ENCODE measurements at regions not wholly inside any gene's neighbourhood (a gene's known extent, or its start where the extent isn't known, plus 50 kb on each side); places are given as distances from the start of the nearest gene placed in this dataset.

DNA sequence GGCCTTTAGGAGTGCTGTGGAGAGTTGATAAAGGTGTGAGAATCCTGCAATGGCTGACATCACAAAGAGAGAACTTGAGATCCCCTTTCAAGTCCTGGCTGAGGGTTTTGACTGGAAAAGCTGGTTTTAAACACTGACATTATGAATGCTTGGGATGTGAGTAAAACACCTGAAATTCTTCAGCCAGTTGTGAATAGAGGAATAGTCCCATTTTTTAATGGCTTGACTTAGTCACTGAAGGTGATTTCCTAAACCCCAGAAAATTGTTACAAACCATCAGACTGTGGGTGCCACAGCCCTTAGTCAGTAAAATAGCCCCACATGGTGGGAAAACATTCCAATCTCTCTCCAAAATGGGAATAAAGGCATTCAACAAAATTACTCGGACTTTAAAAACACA, 107.7 kb upstream of the LMO4 start:
- no peak for DNase-seq (ENCODE audit: low read depth, low spot score)

DNA sequence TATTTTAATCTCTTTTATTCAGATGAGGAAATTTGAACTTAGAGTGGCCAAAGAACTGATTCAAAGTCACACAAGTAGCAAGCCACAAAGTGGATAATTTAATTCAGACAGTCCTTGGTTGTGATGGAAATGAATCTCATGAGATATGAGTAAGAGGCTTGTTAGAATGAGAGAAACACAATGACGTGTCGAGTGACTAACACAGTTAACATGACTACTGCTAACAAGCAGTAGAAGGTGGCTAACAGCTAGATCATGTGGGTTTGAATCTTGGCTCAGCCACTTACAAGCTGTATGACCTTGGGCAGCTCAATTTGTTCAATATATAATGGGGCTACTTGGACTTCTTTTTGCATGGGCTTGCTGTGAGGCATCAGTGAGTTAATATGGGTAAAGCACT, 104.5 kb upstream of the LMO4 start:
- DNase-seq (ENCODE audit: low read depth, low spot score): no peak

DNA sequence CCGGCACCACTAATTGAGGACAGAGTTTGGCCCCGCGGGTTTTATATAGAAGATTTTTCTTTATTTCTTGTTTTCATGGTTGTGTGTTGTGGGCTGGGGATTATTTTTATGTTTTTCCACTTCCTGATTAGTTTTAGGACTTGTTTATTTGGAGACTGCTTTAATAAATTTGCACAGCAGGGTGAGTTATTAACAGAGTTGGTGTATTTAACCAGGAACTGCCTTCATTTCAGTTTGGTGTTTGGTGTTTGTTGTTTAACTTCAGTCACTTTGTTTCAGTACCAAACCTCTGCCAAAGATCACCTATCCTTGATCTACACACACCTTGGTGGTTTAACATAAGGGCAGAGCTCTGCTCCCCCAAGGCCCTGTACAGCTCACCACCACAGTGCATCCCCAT, 103.5 kb upstream of the LMO4 start:
- no peak for DNase-seq (ENCODE audit: low read depth, low spot score)

DNA sequence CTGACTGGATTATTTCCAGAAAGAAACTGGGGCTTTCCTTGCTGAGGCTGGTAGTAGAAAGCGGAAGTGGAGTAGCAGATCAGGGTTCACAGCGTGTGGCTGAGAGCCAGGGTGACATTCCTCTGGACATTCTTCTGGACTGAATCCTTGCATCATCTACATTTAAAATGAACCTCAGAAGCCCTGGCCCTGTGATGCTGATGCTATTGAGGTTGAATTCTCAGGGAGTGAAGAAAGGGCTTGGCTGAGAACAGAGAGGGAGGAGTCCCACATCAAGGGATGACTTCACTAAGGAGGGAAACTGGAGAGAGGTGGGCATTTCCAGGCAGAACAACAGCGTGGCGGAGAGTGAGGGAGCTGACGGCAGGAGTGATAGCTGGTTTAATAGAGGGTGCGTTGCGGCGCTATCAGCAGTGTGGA, 102.3 kb upstream of the LMO4 start:
- DNase-seq (ENCODE audit: low read depth, low spot score): peak; percentile 45

DNA sequence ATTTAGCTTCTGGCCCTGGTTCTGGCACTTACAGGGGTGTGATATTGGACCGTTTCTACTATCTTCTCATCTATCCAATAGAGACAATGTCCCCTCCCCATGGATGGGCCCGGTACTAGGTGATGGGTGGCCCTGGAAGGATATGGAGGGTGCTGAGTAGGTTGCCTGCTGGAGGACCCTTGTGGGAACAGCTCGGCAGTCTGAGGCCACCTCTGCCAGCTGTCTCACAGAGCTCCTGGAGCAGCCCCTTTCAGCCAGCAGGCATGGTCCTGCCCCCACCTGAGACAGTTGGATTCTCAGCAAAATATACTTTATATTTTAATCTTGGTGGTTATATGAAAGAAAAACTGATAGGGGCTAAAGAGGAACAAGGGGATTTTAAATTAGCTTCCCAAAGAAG, 101.0 kb upstream of the LMO4 start:
- no peak for DNase-seq (ENCODE audit: low read depth, low spot score)

DNA sequence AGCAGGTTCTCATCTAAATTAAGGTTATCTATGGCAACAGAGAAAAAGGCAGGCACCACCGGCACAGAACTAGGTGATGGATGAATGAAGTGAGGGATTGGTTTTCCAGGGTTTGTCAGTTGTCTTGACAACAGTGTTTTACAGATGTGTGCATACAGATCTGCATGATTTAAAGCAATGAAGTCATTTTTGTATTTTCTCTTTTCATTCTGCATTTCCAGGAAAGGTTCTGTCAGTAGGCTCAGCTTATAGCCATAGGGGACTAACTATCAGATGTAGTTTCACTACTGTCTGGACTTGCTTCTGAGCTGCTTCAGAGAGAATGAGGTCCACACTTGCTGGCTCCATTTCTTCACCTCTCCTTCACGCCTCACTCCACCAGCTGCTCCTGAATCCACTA, 98.2 kb upstream of the LMO4 start:
- DNase-seq (ENCODE audit: low read depth, low spot score): no peak

DNA sequence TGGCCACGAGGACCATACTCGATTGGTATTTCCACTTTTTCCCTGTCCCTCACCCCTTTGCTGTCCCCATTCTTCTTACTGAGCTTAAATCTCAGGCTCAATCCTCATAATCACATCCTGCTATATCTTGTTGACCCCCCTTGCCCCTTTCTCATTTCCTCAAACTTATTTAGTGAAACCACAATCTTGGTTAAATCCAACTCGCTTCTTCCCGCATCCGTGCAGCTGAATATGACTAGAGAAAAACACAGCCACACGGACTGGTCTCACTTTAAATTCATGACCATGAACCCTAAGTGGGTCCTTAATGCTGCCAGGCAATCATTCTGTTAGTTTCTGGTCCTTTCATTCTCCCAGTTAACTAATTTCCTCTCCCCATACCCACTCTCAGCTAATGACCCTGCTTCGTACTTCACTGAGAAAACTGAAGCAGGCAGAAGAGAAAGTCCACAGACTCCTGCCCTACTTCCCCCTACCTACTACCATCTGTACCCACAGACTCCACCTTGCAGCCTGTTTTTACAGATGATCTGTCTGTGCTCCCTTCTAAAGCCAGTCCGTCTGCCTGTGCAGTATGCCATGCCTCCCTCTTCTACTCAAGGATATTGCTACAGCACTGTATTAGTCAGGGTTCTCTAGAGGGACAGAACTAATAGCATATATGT, 96.8 kb upstream of the LMO4 start:
- no peak for DNase-seq (ENCODE audit: low read depth, low spot score)

DNA sequence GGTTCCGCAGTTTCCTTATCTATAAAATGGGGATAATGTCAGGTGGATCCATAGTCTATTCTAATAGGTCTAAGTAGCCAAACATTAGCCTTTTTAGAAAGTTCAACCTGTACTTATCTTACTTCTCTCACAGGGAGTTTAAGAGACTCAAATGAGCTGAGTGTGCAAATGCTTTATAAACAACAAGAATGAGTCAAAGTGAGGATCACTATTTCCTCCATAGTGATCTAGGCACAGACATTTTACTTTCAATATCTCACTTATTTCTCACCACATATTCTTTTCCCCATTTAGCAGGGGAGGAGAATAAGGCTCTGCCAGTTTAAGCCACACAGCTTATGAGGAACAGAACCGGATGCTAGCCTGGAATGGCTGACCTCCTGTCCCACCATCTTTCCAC, 92.1 kb upstream of the LMO4 start:
- no peak for DNase-seq (ENCODE audit: low read depth, low spot score)

DNA sequence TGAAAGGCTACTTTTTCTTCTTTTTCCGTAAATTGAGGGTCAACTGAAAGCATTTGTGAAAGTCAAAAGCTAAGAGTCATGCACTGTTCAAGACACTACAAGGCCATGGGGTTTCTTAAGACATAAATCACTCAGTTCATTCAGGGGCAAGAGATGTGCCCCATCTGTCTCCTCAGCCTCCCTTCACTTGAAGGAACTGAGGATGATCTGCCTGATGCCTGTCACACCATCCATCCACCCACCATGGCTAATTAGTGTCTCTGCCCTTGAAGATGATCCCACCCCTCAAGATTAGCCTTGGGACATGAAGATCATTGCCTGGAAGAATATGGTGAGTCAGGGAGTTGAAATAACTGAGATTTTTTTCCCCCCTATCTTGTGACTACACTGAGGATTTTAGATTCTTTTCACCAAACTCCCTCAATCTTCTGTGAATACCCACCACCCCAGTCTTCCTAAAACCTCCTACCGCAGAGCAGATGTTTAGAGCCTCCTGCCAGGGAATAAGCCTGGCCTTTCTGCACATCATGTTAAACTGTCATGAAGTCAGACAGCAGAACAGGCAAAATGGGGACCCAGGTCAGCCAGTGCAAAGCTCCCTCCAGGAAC, 88.6 kb upstream of the LMO4 start:
- no peak for DNase-seq (ENCODE audit: low read depth, low spot score)

DNA sequence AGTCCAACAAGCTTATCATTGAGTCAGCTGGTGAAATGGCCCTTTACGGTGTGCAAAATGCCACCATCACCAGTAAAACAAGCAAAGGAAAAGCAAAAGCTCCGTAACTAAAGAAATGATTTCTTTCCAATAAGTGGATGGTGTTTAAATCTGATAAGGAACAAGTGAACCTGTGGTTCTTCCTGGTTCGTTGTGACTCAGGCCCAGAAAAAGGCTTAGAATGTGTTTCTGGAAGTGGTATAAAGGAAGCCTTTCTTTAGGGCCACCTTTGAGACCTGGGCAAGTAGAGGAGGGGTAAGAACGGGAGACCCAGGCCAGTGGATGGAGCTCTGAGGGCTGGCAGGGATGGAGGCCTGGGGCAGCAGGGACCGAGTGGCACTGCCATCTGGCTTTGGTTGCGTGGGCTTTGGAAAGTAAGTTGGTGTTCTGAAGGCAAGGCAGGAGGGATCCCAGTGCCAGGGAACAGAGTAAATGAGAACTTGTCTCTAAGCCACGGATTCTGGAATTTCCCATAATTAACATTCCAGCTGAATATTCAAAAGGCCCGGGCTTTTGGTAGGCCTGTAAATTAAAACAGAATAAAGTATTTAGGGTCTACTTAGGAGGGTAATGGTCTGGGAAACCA, 87.9 kb upstream of the LMO4 start:
- DNase-seq (ENCODE audit: low read depth, low spot score): no peak

DNA sequence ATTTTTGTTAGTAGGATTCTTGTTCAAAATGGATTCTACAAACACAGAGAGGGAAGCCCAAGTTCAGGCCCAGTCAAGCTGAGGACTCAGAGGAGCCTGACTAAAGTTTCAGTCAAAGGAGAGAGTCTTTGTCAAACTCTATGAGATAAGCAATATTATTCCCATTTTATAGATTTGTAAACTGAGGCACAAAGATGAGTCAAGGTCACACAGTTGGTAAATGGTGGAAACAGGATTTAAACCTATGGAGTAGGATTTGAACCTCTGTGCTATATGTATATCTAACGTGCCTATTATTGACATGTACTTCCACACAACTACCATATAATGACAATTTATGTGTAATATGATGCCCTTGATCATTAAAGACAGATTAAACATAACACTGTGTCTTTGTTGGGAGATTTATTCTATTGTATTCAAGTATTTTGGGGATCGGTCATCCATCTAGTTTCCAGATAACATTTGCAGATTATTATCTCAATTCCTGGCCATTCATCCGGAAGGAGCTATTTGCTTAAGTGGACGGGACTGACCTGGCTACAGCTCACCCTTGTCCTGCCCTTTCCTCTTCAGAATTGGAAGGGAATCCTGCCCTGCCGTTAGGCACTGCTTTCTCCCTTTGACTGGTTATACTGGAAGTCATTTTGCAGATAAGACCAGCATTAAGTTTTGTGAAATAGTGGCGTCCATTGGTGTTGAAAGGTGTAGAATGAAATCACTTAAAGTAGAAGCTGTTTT, 86.1 kb upstream of the LMO4 start:
- DNase-seq (ENCODE audit: low read depth, low spot score): no peak

DNA sequence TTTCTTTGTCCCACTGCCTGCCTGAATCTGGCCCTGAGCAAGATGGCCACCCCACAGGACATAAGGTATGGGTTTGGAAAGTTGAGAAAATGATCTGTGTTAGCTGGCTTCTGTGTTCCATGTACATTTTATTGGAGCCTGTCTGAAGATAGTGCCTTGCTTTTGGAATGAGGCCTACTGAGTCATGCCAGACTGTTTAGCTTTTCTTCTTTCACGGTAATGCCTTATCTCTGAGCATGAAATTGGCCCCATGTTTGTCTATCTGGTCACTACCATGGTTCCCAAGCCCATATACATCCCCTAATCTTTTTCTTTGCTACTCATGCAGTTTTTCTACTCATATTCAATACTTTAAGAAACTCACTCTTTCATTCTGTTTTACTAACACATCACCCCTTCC, 85.1 kb upstream of the LMO4 start:
- no peak for DNase-seq (ENCODE audit: low read depth, low spot score)

DNA sequence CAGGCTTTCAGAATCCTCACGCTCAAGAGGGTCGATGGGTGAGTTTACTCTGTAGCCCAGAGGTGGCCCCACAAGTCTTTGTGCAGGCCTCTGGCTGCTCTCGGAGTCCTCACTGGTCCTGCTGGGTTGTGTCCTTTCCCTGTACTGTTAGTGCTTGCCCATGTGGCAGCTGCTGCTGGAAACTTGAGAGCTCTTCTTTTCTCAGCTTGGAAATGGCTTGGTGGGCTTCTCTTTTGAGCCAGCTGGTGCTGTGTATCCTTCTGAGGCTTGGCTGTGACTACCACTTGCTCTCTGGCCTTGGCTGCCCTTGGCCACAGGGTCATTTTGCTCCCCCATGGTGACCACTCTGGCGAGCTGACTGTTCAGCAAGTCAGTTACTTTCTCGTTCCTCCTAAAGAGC, 82.2 kb upstream of the LMO4 start:
- DNase-seq (ENCODE audit: low read depth, low spot score): no peak

DNA sequence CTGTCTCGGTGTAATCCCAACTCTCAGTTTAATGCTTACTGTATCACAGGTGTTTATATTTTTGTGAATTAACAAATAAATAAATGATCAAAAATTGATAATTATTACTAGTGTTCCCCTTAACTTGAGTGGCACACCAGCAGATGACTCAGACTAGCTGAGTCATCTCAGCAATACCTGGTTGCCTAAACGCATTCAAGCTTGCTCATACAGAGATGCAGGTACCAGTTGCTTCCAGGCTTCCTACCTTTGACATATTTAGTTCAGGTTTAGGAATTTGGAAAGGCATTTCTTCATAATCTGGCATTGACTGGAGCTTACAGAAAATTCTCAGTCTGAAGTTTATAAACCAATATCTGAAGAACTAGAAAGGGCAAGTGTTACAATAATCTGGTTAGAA, 78.9 kb upstream of the LMO4 start:
- DNase-seq (ENCODE audit: low read depth, low spot score): no peak

DNA sequence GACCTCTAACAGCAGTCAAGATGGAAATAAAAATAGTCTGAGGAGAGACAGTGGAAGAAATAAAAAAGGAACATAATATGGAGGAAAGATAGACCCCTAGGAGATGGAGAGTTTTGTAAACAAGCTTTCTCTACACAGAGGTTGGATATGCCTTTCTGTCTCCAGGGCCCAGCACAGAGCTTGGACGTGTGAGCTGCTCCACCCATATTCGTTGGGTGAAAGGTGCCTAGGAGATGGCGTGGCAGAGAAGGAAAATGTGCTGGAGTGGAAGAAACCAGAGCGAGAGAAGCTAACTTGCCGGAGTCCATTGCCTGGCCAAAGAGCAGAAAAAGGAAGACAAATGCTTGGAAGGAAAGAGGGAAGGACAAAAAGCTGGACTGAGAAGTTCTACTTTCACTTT, 78.3 kb upstream of the LMO4 start:
- no peak for DNase-seq (ENCODE audit: low read depth, low spot score)

DNA sequence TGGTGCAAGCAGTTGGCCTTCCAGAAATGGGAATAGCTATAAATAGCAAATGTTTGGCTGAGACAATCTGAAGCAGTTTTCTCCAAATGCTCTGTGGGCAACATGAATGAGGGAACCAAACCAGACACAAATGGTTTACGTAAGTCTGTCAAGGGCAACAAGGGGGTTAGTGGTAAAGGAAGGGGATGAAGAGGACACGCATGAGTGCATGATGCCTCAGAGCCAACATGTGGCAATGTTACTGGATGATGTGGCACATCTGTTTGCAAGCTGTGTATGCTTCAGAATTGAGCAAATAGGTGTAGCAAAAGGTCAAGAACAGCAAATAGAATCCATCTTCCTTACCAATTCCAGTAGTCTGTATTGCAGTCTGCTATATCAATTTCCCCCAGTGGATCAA, 76.3 kb upstream of the LMO4 start:
- DNase-seq (ENCODE audit: low read depth, low spot score): peak; percentile 1

DNA sequence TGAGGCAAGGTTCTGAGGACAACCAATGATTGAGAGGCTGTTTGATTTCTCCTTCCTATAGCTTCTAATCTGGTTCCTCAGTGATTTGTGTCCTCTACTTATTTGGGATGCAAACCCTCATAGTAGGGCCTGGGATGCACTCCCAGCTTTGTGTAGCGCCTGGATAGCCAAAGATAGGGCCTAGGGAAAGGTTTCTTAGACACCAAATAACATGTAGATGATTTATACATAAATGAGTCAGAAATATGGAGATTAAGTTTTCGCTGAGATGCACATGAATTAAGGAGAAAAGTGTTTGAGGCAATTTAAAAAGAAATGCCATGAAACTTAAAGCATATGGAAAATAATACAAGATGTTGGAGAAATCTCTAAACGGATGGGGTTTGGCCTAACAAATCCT, 66.0 kb upstream of the LMO4 start:
- DNase-seq (ENCODE audit: low read depth, low spot score): no peak

DNA sequence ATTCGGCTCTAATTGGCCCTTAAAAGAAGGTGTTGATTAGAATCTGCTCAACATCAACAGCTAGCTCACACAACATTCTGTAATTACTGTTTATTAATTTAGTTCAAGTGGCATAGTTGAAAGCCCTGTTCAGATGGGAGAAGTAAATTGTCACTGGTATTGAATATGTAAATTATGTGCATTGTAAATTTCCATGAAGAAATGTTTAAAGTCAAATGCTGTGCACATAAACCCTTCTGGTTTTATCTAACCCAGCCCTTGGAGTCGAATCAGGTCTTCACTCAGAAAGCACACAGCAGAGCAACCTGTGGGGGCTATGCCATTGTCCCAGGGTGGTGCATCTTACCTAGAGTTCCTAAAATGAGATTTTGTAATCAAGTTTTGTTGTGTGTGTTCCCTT, 65.4 kb upstream of the LMO4 start:
- DNase-seq (ENCODE audit: low read depth, low spot score): no peak

DNA sequence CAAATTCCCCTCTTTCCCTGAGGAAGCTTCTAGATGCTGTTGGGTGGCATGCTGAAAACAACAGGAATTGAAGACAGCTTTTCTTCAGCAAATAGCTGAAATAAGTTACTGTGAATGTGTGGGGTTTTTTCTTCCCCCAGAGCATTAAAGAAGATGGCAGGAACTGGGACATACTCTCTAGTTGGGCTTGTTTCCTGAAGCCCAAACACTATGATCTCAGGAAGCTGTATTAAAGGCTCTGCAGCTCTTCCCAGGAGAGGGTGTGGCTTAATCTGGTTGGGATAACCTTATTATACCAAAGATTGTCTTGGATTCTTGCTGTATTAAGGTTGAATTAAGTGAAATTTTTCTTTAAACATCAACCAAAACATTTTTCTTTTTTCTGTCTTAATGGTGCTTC, 64.9 kb upstream of the LMO4 start:
- no peak for DNase-seq (ENCODE audit: low read depth, low spot score)

DNA sequence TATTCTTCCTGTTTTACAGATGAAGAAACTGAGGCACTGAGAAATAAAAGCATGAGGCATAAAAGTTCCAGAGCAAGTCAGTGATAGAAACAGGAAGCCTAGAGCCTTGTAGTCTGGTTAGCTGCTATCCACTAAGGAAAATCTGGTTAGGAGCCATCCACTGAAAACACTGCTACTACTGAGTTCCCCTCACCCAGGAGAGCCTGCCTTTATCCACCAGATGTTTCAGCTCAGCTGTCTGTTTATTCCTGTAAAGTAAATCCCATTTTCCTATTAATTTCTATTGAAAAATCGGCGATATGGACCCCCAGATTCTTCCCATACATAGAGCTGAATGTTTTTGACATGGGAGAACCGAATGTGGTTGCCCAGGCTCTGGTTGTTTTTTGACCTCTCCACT, 63.7 kb upstream of the LMO4 start:
- DNase-seq (ENCODE audit: low read depth, low spot score): no peak

DNA sequence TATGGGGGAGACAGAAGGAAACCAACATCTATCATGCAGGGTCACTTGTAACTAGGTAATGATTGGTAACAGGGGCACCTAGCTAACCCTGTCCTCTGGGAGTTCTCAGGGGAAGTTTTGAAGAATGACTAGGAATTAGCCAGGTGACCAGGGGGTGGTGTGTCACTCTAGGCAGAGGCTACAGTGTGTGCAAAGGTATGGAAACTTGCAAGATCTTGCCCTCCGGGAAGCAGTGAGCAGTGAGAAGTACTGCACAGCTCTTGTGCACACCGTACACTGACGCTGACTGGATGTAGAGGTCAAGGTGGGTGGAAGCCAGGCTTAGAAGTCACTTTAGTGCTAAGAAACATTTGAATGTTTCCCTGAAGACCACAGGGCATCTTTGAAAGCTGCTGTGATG, 62.9 kb upstream of the LMO4 start:
- no peak for DNase-seq (ENCODE audit: low read depth, low spot score)

DNA sequence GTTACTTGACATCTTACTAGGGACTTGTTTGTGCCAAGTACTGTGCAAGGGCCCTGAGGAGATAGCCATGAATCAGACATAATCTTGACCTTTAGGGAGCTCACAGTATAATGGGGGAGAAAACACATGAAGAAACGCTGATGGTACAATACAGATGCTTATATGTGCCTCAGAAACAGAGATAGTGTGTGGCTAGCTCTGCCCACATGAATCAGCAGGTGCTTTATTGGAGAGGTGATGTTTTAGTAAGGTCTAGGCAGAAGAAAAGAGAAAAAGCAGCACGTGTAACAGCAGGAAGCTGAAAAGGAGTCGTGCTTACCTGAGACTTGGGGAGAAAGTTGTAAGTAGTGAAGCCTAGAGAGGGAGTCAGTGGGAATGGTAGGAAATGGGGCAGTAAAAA, 60.6 kb upstream of the LMO4 start:
- DNase-seq (ENCODE audit: low read depth, low spot score): no peak

DNA sequence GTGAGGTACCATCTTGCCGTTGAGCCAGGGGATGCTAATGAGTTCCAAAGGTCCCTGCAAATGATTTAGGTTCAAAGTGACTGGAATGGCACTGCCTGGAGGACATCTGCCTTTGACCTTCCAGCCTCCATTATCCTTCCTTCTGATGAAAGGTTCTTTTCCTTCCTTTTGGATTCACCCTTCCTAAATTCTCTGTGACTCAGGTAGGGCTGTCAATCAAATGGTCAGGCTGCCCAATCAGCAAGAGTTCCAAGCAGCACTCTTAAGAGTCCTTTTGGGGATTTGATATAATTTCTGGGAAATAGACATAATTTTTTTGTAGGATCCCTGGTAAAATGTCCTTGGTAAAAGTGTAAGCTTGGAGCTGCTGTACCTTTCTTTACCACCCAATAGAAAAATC, 58.8 kb upstream of the LMO4 start:
- DNase-seq (ENCODE audit: low read depth, low spot score): no peak
